KMS-11 (cell line): ENCODE measurements at regions not wholly inside any gene's neighbourhood (a gene's known extent, or its start where the extent isn't known, plus 50 kb on each side); places are given as distances from the start of the nearest gene placed in this dataset.

ENCODE experiments used
- H2AFZ ChIP-seq: fragments of 200-600 bp; sonication (generic); 2 replicates; pipeline ENCODE4 v1.6.1; 2016; ENCODE audit warnings: antibody characterized with exemption, mixed run types, low read depth
- H3K27ac ChIP-seq: fragments of 200-600 bp; sonication (generic); 2 replicates; pipeline ENCODE4 v1.6.1; 2016; ENCODE audit warnings: mild to moderate bottlenecking, mixed run types
- H3K27me3 ChIP-seq: fragments of 200-600 bp; sonication (generic); 2 replicates; pipeline ENCODE4 v1.6.1; 2017; ENCODE audit warnings: mild to moderate bottlenecking, low read depth, mixed run types, moderate library complexity; ENCODE audit not compliant: insufficient read depth
- H3K36me3 ChIP-seq: fragments of 200-600 bp; sonication (generic); 2 replicates; pipeline ENCODE4 v1.6.1; 2017; ENCODE audit warnings: mild to moderate bottlenecking, mixed run types; ENCODE audit not compliant: insufficient read depth
- H3K4me1 ChIP-seq: fragments of 200-600 bp; sonication (generic); 2 replicates; pipeline ENCODE4 v1.6.1; 2016; ENCODE audit warnings: mild to moderate bottlenecking, low read depth, mixed run types; ENCODE audit not compliant: poor library complexity, severe bottlenecking
- H3K4me2 ChIP-seq: fragments of 200-600 bp; sonication (generic); 2 replicates; pipeline ENCODE4 v1.7.0; 2016; ENCODE audit warnings: mild to moderate bottlenecking, mixed run types
- H3K4me3 ChIP-seq: fragments of 200-600 bp; sonication (generic); IDR thresholded peaks from 2 replicates; pipeline ENCODE4 v1.6.1; 2017; ENCODE audit warnings: low read depth, low read length, mixed read lengths; ENCODE audit not compliant: insufficient read depth
- H3K79me2 ChIP-seq: fragments of 200-600 bp; sonication (generic); 2 replicates; pipeline ENCODE4 v1.6.1; 2016; ENCODE audit warnings: low read depth, mixed run types; ENCODE audit not compliant: insufficient read depth
- H3K9ac ChIP-seq: fragments of 200-600 bp; sonication (generic); 2 replicates; pipeline ENCODE4 v1.6.1; 2016; ENCODE audit warnings: mild to moderate bottlenecking, mixed run types
- H4K20me1 ChIP-seq: fragments of 200-600 bp; sonication (generic); 2 replicates; pipeline ENCODE4 v1.6.1; 2016; ENCODE audit warnings: mild to moderate bottlenecking, mixed run types; ENCODE audit not compliant: insufficient read depth
- CTCF ChIP-seq: fragments of 200-600 bp; sonication (generic); conservative IDR thresholded peaks from 2 replicates; pipeline ENCODE4 v1.6.1; 2017; ENCODE audit warnings: low read depth, mild to moderate bottlenecking, antibody characterized with exemption, low read length, moderate library complexity, mixed read lengths

DNA sequence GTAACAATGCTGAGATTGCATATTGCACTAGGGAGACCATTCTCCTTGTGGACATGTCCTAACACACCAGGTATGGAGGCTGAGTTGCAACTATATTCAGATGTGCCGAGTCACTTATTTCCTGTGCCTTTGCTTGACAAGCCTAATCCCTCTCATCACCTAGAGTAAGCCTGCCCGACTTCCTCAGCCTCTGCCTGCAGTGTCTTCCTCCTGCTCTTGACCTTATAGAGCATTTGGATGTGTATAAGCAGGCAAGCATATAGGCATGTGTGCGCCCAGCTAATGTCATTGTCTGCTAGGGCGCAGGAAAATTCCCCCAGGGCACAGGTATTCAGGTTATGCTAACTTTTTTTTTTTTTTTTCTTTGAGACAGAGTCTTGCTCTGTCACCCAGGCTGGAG lies 316.9 kb downstream of the CDH2 start:
- Histone ChIP-seq H3K4me1 (peaks cover 17% of the 10 kb centered on the region), H3K4me3 (no peak overlapping the region), H3K79me2 (no peaks in the 10 kb centered on the region), H3K36me3 (no peaks in the 10 kb centered on the region), H3K9ac (no peak overlapping the region), H3K4me2 (peak overlapping the region; percentile 36; the same call in 1 of the 2 replicates), H3K27ac (no peak overlapping the region), H4K20me1 (no peaks in the 10 kb centered on the region), H2AFZ (no peak overlapping the region), H3K27me3 (no peaks in the 10 kb centered on the region)
- no peak for TF ChIP-seq CTCF

- H3K27me3 ChIP-seq: no peaks in the 10 kb centered on the region
- no peak overlapping the region for H3K4me2 ChIP-seq
- H4K20me1 ChIP-seq: no peaks in the 10 kb centered on the region
- H2AFZ ChIP-seq: no peak overlapping the region
- H3K27ac ChIP-seq: no peak overlapping the region
- H3K4me1 ChIP-seq: peaks cover 17% of the 10 kb centered on the region
- H3K4me3 ChIP-seq: no peak overlapping the region
- H3K9ac ChIP-seq: no peak overlapping the region
- TF ChIP-seq CTCF: no peak
- H3K79me2 ChIP-seq: no peaks in the 10 kb centered on the region
- no peaks in the 10 kb centered on the region for H3K36me3 ChIP-seq
Measured at GRCh38 chr18:27856820-27857219, 320.1 kb downstream of the CDH2 start.

GRCh38 chr18:27855486-27855885 lies 321.4 kb downstream of the CDH2 start:
- H3K9ac ChIP-seq: no peak overlapping the region
- H3K79me2 ChIP-seq: no peaks in the 10 kb centered on the region
- no peak overlapping the region for H3K4me3 ChIP-seq
- no peak overlapping the region for H2AFZ ChIP-seq
- no peaks in the 10 kb centered on the region for H3K27me3 ChIP-seq
- no peaks in the 10 kb centered on the region for H4K20me1 ChIP-seq
- H3K4me2 ChIP-seq: no peak overlapping the region
- H3K4me1 ChIP-seq: peaks cover 12% of the 10 kb centered on the region
- no peaks in the 10 kb centered on the region for H3K36me3 ChIP-seq
- TF ChIP-seq CTCF: no peak
- no peak overlapping the region for H3K27ac ChIP-seq

- Histone ChIP-seq H3K4me3 (no peak overlapping the region), H3K36me3 (no peaks in the 10 kb centered on the region), H3K9ac (no peak overlapping the region), H3K27me3 (no peaks in the 10 kb centered on the region), H3K4me1 (peaks cover 3% of the 10 kb centered on the region), H3K27ac (no peak overlapping the region), H3K4me2 (no peak overlapping the region), H3K79me2 (no peaks in the 10 kb centered on the region), H4K20me1 (no peaks in the 10 kb centered on the region), H2AFZ (no peak overlapping the region)
- no peak for TF ChIP-seq CTCF
Measured at GRCh38 chr18:27854631-27855030, 322.3 kb downstream of the CDH2 start.
